Activated CD4-positive, alpha-beta T cell treated with anti-CD3 and anti-CD28 coated beads, Interleukin-2, amount 10 ng/mL, durations not matched to agents 7 days and 5 days (primary cell): ENCODE measurements at regions not wholly inside any gene's neighbourhood (a gene's known extent, or its start where the extent isn't known, plus 50 kb on each side); places are given as distances from the start of the nearest gene placed in this dataset.

Experiments used
- CTCF ChIA-PET: fragments of 350-600 bp; sonication (Branson Sonifier 250); formaldehyde crosslinking; loops from one replicate; lab custom pipeline; 2021; ENCODE audit warnings: antibody characterized with exemption; lab: Charles Lee
- POLR2A ChIA-PET: fragments of 350-600 bp; sonication (Branson Sonifier 250); formaldehyde crosslinking; loops from one replicate; lab custom pipeline; 2021; ENCODE audit warnings: antibody characterized with exemption; lab: Charles Lee
- DNase-seq: peaks from one replicate; pipeline ENCODE4 v3.0.0-alpha.2; 2020
- H3K27ac Mint-ChIP-seq: one replicate; pipeline ENCODE4 v1.8.0; 2021; ENCODE audit warnings: mild to moderate bottlenecking, moderate library complexity, mixed read lengths
- H3K27me3 Mint-ChIP-seq: one replicate; pipeline ENCODE4 v1.8.0; 2021; ENCODE audit warnings: mixed read lengths
- H3K36me3 Mint-ChIP-seq: one replicate; pipeline ENCODE4 v1.8.0; 2021; ENCODE audit warnings: low read depth, mixed read lengths
- H3K4me1 Mint-ChIP-seq: one replicate; pipeline ENCODE4 v1.8.0; 2021; ENCODE audit warnings: mixed read lengths
- H3K4me3 Mint-ChIP-seq: one replicate; pipeline ENCODE4 v1.8.0; 2021; ENCODE audit warnings: mild to moderate bottlenecking, moderate library complexity, mixed read lengths
- H3K9me3 Mint-ChIP-seq: one replicate; pipeline ENCODE4 v1.8.0; 2021; ENCODE audit warnings: mixed read lengths

- Mint-ChIP-seq H3K27me3 (no peaks in the 10 kb centered on the region), H3K4me3 (no peak overlapping the region), H3K36me3 (no peaks in the 10 kb centered on the region), H3K9me3 (peaks cover 15% of the 10 kb centered on the region), H3K4me1 (no peaks in the 10 kb centered on the region), H3K27ac (no peak overlapping the region)
- ChIA-PET CTCF (no interaction called here), POLR2A (no interaction called here)
- no peak for DNase-seq
These were observed 976.4 kb upstream of the CDH9 start for GRCh38 chr5:28014779-28015178.

DNA sequence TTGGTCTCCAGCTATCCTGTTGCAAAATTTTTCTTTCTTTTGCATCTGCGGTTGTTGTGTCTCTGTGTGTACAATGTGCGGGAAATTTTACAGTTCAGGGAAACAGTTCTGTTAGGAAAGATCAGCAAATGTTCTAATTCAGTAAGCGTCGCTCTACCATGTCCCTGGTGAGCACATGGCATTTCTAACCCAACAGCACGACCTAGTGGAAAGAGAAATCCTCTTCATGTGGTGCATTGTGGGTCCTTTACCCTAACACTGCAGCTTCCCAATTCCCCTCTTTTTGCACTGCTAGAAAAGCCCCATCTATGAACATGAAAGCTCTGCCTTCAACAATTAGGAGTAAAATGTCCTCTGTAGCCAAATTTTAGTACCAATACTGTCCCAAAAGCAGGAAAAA lies 974.2 kb upstream of the CDH9 start:
- H3K36me3 Mint-ChIP-seq = no peaks in the 10 kb centered on the region
- H3K27me3 Mint-ChIP-seq = no peaks in the 10 kb centered on the region
- no peak for DNase-seq
- H3K4me1 Mint-ChIP-seq = no peaks in the 10 kb centered on the region
- no peak overlapping the region for H3K27ac Mint-ChIP-seq
- H3K9me3 Mint-ChIP-seq = peaks cover 18% of the 10 kb centered on the region
- CTCF ChIA-PET = no interaction called here
- no peak overlapping the region for H3K4me3 Mint-ChIP-seq
- POLR2A ChIA-PET = no interaction called here

DNA sequence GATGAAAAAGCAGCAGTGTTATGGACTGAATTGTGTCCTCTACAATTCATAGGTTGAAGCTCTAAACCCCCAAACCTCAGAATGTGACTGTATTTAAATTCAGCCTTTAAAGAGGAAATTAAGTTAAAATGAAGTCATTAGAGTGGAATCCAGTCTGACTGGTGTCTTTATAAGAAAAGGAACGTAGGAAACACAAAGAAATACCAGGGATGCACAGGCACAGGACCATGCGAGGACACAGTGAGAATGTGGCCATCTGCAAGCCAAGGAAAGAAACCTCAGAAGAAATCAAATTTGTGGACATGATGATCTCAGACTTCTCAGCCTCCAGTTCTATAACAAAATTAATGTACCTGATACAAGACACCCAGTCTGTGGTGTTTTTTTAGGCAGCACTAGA lies 971.2 kb upstream of the CDH9 start:
- Mint-ChIP-seq H3K4me1 (no peaks in the 10 kb centered on the region), H3K27me3 (no peaks in the 10 kb centered on the region), H3K4me3 (no peak overlapping the region), H3K36me3 (no peaks in the 10 kb centered on the region), H3K9me3 (peaks cover 18% of the 10 kb centered on the region), H3K27ac (no peak overlapping the region)
- ChIA-PET POLR2A (no interaction called here), CTCF (no interaction called here)
- no peak for DNase-seq

DNA sequence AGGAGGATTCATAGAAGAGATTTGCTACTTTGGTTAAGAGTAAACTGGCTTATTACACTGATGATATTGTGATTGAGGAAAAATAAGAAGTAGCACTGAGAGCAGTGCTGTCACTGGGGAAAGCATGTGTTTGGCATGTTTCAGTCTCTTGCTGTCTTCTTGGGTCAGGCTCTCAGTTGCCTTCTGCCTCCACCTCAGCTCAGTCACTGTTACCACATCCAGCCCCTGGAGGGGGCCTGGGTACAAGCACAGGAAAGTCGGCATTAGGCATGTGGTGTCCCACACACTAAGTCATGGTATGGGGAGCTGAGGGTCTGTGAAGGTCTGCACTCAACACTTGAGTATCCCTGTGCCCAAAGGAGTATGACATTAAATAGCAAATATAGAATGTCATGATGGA lies 958.3 kb upstream of the CDH9 start:
- no peak overlapping the region for H3K4me3 Mint-ChIP-seq

DNA sequence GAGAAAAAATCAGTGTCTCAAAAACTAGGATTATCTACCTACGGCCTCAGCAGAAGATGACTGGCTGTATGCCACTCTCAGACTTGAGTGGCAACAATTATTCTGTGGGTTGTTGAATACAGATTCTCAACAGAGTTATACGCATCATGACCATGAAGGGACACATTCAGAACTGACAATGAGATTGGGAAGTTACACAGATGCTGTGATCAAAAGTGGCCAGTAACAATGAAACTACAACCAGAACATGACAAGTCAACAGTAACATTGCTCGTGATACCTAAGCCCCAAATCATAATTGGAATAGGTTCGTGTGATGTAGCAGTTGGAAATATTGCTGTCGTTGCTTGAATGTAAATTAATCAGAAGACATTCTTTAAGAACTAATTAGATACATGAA lies 957.5 kb upstream of the CDH9 start:
- Mint-ChIP-seq H3K27ac (no peak overlapping the region), H3K36me3 (no peaks in the 10 kb centered on the region), H3K4me3 (no peak overlapping the region), H3K27me3 (no peaks in the 10 kb centered on the region), H3K9me3 (peaks cover 16% of the 10 kb centered on the region), H3K4me1 (no peaks in the 10 kb centered on the region)
- ChIA-PET CTCF (no interaction called here), POLR2A (no interaction called here)
- no peak for DNase-seq

More for the DNA sequence above, 958.3 kb upstream of the CDH9 start:
- ChIA-PET CTCF (no interaction called here), POLR2A (no interaction called here)
- Mint-ChIP-seq H3K4me1 (no peaks in the 10 kb centered on the region), H3K9me3 (peaks cover 16% of the 10 kb centered on the region), H3K27me3 (no peaks in the 10 kb centered on the region), H3K36me3 (no peaks in the 10 kb centered on the region), H3K27ac (no peak overlapping the region)
- no peak for DNase-seq

DNA sequence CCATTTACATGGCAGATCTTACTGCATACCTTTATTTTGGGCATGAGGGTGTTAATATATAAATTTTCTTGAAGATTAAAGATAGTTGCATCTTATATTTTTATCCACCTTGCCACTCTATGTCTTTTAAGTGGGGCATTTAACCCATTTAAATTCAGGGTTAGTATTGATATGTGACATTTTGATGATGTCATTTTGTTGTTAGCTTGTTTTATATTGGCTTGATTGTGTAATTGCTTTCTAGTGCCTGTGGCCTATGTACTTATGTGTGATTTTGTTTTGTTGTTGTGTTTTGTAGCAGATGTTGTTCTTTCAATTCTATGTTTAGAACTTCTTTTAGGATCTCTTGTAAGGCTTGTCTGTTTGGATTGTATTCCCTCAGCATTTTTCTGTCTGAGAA lies 939.9 kb upstream of the CDH9 start:
- POLR2A ChIA-PET = no interaction called here
- Mint-ChIP-seq H3K4me1 (no peaks in the 10 kb centered on the region), H3K27ac (no peak overlapping the region), H3K9me3 (peaks cover 14% of the 10 kb centered on the region), H3K36me3 (no peaks in the 10 kb centered on the region), H3K27me3 (no peaks in the 10 kb centered on the region), H3K4me3 (no peak overlapping the region)
- CTCF ChIA-PET = no interaction called here
- no peak for DNase-seq

GRCh38 chr5:27969157-27969556 lies 930.8 kb upstream of the CDH9 start:
- Mint-ChIP-seq H3K4me3 (no peak overlapping the region), H3K36me3 (no peaks in the 10 kb centered on the region), H3K27me3 (no peaks in the 10 kb centered on the region), H3K4me1 (no peaks in the 10 kb centered on the region), H3K9me3 (peaks cover 7% of the 10 kb centered on the region), H3K27ac (no peak overlapping the region)
- ChIA-PET POLR2A (no interaction called here), CTCF (interaction anchor here (0.6 kb wide), 1 partner anchor 1188 kb away, joined by 3 read pairs; no protein-coding TSS in a partner anchor)
- DNase-seq = no peak

DNA sequence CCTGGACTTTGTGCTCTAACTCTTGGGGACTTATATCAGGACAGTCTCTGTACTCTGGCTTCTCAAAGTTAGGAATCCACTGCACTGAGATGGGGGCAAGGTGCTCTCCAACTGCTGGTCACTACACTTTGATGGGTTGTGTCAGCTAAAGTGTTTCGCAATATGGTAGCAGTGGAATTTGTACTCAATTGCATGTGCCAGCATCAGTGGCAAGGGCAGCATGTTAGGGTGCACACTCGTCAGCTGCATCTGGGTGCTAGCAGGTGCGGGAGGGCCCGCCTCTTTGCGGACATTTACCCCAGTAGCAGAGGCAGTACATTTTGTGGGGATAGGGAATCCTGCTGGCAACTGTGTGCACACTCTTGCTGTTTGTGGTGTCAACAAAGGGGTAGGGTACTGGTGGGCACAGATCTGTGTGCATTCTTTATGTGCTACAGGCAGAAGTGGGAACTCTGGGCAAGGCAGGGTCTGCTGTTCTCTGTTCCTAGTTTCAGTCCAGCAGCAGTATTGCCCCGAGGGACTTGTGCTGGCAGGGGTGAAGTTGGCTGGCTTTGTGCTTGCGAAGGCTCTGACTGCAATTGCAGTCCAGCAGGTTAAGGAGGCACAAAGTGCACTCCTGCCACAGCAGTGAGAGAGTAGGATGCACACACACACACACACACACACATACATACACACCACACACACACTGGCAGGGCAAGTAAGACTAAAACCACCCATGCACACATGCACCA lies 924.8 kb upstream of the CDH9 start:
- no peak overlapping the region for H3K27ac Mint-ChIP-seq
- ChIA-PET CTCF (no interaction called here), POLR2A (no interaction called here)
- H3K9me3 Mint-ChIP-seq = peaks cover 30% of the 10 kb centered on the region
- no peaks in the 10 kb centered on the region for H3K36me3 Mint-ChIP-seq
- H3K4me1 Mint-ChIP-seq = no peaks in the 10 kb centered on the region
- no peak for DNase-seq
- H3K4me3 Mint-ChIP-seq = no peak overlapping the region
- H3K27me3 Mint-ChIP-seq = no peaks in the 10 kb centered on the region

DNA sequence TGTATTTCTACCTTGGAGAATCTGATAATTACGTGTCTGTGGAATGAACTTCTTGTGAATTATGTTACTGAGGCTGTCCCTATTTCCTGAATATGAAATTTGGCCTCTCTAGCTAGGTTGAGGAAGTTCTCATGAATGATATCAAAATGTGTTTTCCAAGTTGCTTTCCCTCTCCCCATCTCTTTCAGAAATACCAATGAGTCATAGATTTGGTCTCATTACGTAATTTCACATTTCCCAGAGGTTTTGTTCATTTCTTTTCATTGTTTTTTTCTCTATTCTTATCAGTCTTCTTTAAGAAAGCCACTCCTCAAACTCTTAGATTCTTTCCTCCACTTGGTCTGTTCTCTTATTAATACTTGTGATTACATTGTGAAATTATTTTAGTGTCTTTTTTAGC lies 923.8 kb upstream of the CDH9 start:
- ChIA-PET CTCF (no interaction called here), POLR2A (no interaction called here)
- Mint-ChIP-seq H3K27me3 (no peaks in the 10 kb centered on the region), H3K9me3 (peaks cover 33% of the 10 kb centered on the region), H3K36me3 (no peaks in the 10 kb centered on the region), H3K4me3 (no peak overlapping the region), H3K27ac (no peak overlapping the region), H3K4me1 (no peaks in the 10 kb centered on the region)
- DNase-seq = no peak

DNA sequence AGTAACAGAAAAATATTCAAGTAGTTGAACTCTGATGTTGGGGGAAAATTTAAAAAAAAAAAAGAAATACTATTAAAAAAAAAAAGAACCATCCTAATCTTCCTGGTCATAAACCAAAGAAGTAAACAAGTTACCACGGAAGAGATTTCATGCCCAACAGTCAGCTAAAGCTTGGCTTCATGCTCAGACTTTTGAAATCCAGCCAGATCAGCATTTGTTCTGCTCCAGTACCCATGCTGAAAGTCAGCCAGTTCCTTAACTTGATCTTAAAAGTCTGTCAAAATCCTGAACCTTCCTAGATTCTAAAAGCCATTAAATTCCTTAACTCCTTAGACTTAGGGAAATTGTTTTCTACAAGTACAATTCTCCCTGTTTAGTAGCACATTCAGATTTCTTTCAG lies 908.7 kb upstream of the CDH9 start:
- H3K27ac Mint-ChIP-seq = no peak overlapping the region
- no peaks in the 10 kb centered on the region for H3K4me1 Mint-ChIP-seq
- ChIA-PET POLR2A (no interaction called here), CTCF (no interaction called here)
- DNase-seq = no peak
- H3K36me3 Mint-ChIP-seq = no peaks in the 10 kb centered on the region
- no peaks in the 10 kb centered on the region for H3K27me3 Mint-ChIP-seq
- H3K4me3 Mint-ChIP-seq = no peak overlapping the region
- peaks cover 10% of the 10 kb centered on the region for H3K9me3 Mint-ChIP-seq

DNA sequence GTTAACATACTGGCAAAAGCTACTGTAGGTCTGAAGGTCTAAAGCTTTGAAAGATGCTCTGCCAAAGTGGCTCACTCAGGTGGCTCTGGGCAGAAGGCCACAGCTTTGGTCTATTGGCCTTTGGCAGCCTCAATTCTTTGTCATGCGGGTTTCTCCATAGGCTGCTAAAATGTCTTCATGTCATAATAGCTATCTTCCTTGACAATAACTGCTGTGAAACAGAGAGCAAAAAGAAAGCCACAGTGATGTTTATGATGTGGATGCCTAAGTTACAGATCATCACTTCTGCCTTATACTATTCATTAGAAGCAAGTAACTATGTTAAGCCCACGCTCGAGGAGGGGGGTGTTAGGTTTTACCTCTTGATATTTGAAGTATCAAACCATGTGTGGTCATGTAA lies 906.1 kb upstream of the CDH9 start:
- ChIA-PET POLR2A (no interaction called here), CTCF (no interaction called here)
- no peak overlapping the region for H3K27ac Mint-ChIP-seq
- no peaks in the 10 kb centered on the region for H3K36me3 Mint-ChIP-seq
- DNase-seq = no peak
- H3K9me3 Mint-ChIP-seq = peaks cover 10% of the 10 kb centered on the region
- no peak overlapping the region for H3K4me3 Mint-ChIP-seq
- H3K27me3 Mint-ChIP-seq = no peaks in the 10 kb centered on the region
- H3K4me1 Mint-ChIP-seq = no peaks in the 10 kb centered on the region

DNA sequence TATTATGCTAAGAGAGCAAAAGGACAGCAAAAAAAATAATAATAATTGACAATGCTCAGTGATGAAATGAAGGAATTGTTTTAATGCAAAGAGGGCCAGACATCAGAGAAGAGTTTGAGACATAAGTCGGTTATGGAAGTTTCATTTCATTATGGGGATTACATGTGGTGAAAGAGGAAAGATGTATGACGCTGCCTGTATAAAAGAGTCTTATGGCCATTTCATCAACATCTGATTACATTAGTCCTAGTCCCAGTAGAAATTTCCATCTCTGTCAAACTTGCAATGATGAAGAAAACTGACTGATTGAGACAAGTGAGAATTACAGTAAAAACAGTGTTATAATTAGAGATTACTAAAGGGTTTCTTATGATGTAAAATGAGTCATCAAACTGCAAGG lies 900.6 kb upstream of the CDH9 start:
- no peak for DNase-seq
- Mint-ChIP-seq H3K4me1 (no peaks in the 10 kb centered on the region), H3K9me3 (peaks cover 7% of the 10 kb centered on the region), H3K4me3 (no peak overlapping the region), H3K27me3 (no peaks in the 10 kb centered on the region), H3K27ac (no peak overlapping the region), H3K36me3 (no peaks in the 10 kb centered on the region)
- ChIA-PET POLR2A (no interaction called here), CTCF (no interaction called here)

GRCh38 chr5:27928060-27928459 lies 889.7 kb upstream of the CDH9 start:
- POLR2A ChIA-PET = no interaction called here
- DNase-seq = no peak
- no peaks in the 10 kb centered on the region for H3K36me3 Mint-ChIP-seq
- peaks cover 1% of the 10 kb centered on the region for H3K9me3 Mint-ChIP-seq
- H3K4me3 Mint-ChIP-seq = no peak overlapping the region
- CTCF ChIA-PET = no interaction called here
- no peak overlapping the region for H3K27ac Mint-ChIP-seq
- H3K27me3 Mint-ChIP-seq = no peaks in the 10 kb centered on the region
- H3K4me1 Mint-ChIP-seq = no peaks in the 10 kb centered on the region

DNA sequence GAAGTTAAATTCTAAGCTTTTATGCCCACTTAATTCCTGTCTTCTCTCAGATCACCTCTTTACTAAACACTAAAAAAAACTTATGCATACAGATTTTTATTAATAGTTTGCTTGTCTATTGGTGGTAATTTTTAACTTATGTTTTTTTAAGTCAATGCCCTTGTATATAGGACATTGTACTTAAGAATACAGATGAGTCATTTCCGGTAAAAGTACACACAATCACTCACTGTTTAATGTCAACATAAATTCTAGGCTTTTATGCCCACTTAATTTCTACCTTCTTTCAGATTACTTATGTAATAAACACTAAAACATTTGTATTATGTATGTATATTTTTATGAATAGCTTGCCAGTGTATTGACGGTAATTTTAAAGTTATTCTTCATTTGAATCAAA lies 872.8 kb upstream of the CDH9 start:
- CTCF ChIA-PET = no interaction called here

More for the DNA sequence above, 872.8 kb upstream of the CDH9 start:
- peaks cover 20% of the 10 kb centered on the region for H3K9me3 Mint-ChIP-seq
- no peak overlapping the region for H3K27ac Mint-ChIP-seq
- DNase-seq = no peak
- H3K27me3 Mint-ChIP-seq = no peaks in the 10 kb centered on the region
- no peaks in the 10 kb centered on the region for H3K36me3 Mint-ChIP-seq
- POLR2A ChIA-PET = no interaction called here
- no peak overlapping the region for H3K4me3 Mint-ChIP-seq
- H3K4me1 Mint-ChIP-seq = no peaks in the 10 kb centered on the region
